OCI-LY3 (cell line): ENCODE measurements at regions not wholly inside any gene's neighbourhood (a gene's known extent, or its start where the extent isn't known, plus 50 kb on each side); places are given as distances from the start of the nearest gene placed in this dataset.

Experiments
- EZH2phosphoT487 ChIP-seq: fragments of 200-600 bp; shearing (Covaris generic); IDR thresholded peaks from 2 replicates; pipeline ENCODE4 v1.6.1; 2018; ENCODE audit warnings: antibody characterized with exemption, mixed run types, low read depth
- TF ChIP-seq, protein P1 (sequence below): fragments of 200-600, 300-600 bp; sonication (generic); IDR thresholded peaks from 2 replicates; pipeline ENCODE4 v1.5.1; 2014; ENCODE audit warnings: antibody characterized with exemption, low read length, low read depth

DNA sequence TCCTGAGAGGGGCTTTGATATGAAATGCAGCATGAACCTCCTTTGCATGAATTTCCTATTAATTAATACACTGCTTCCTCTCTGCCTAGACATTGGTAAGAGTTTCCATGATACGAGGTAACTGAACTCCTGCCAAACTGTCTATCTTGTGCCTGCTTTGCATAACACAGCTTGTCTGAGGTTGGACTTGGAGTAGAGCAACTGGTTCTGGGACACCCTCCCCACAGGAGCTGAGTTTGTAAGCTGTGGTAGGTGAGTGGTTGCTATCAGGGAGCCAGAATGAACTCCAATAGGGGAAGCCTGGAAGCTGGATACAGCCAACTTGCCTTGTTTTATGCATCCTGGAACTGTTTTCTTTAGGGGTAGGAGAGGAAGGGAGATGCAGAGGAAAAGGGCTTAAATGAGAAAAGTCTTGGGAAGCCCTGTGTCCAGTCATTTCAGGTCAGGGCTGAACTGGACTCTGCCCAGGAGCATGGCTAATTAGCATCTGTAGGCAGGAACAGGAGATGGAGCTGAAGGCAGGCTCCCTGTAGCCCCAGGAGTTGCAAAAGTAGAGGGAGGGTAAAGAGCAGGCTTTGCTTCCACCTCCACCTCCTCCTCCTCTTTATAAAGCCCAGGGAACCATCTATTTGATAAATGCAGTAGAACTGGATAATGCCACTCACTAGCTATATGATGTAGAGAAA lies 73.2 kb upstream of the GPR158 start:
- TF ChIP-seq EZH2phosphoT487, result no peak
- TF ChIP-seq, protein P1, sequence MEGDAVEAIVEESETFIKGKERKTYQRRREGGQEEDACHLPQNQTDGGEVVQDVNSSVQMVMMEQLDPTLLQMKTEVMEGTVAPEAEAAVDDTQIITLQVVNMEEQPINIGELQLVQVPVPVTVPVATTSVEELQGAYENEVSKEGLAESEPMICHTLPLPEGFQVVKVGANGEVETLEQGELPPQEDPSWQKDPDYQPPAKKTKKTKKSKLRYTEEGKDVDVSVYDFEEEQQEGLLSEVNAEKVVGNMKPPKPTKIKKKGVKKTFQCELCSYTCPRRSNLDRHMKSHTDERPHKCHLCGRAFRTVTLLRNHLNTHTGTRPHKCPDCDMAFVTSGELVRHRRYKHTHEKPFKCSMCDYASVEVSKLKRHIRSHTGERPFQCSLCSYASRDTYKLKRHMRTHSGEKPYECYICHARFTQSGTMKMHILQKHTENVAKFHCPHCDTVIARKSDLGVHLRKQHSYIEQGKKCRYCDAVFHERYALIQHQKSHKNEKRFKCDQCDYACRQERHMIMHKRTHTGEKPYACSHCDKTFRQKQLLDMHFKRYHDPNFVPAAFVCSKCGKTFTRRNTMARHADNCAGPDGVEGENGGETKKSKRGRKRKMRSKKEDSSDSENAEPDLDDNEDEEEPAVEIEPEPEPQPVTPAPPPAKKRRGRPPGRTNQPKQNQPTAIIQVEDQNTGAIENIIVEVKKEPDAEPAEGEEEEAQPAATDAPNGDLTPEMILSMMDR, result no peak
